ENCODE measurements at regions not wholly inside any gene's neighbourhood (a gene's known extent, or its start where the extent isn't known, plus 50 kb on each side); places are given as distances from the start of the nearest gene placed in this dataset.

GRCh38 chr4:124331781-124332180, 380.8 kb downstream of the ANKRD50 start:
- Histone ChIP-seq H3K27me3 (no peaks in the 10 kb centered on the region), H3K4me3 (no peak overlapping the region), H3K4me1 (no peaks in the 10 kb centered on the region), H3K36me3 (no peaks in the 10 kb centered on the region), H3K27ac (no peak overlapping the region), H3K9me3 (no peaks in the 10 kb centered on the region)
- intact Hi-C loops (cut with DNase I): no loop called here
- TF ChIP-seq CTCF (IDR thresholded peaks at IDR 0.05): no peak
- no peak for DNase-seq
- no peak for ATAC-seq

- intact Hi-C loops (cut with DNase I): no loop called here
- no peaks in the 10 kb centered on the region for H3K36me3 ChIP-seq
- no peaks in the 10 kb centered on the region for H3K9me3 ChIP-seq
- no peak for DNase-seq
- no peaks in the 10 kb centered on the region for H3K27me3 ChIP-seq
- TF ChIP-seq CTCF (IDR thresholded peaks at IDR 0.05): no peak
- ATAC-seq: no peak
- H3K4me1 ChIP-seq: no peaks in the 10 kb centered on the region
- H3K4me3 ChIP-seq: no peak overlapping the region
- H3K27ac ChIP-seq: no peak overlapping the region
Observed at GRCh38 chr4:124333466-124333865, 379.1 kb downstream of the ANKRD50 start.

- no peak for DNase-seq
- Histone ChIP-seq H3K9me3 (no peaks in the 10 kb centered on the region), H3K4me3 (no peak overlapping the region), H3K27me3 (no peaks in the 10 kb centered on the region), H3K36me3 (no peaks in the 10 kb centered on the region), H3K4me1 (no peaks in the 10 kb centered on the region), H3K27ac (no peak overlapping the region)
- peak; percentile 66 for TF ChIP-seq CTCF (IDR thresholded peaks at IDR 0.05)
- peak; percentile 87 for ATAC-seq
- intact Hi-C loops (cut with DNase I): no loop called here
Observed at GRCh38 chr4:124334119-124334518, 378.4 kb downstream of the ANKRD50 start.

GRCh38 chr4:124337874-124338273, 374.7 kb downstream of the ANKRD50 start:
- Histone ChIP-seq H3K27me3 (no peaks in the 10 kb centered on the region), H3K4me1 (no peaks in the 10 kb centered on the region), H3K27ac (no peak overlapping the region), H3K9me3 (no peaks in the 10 kb centered on the region), H3K4me3 (no peak overlapping the region), H3K36me3 (no peaks in the 10 kb centered on the region)
- DNase-seq (no peak), ATAC-seq (no peak)
- TF ChIP-seq CTCF (IDR thresholded peaks at IDR 0.05): no peak
- intact Hi-C loops (cut with DNase I): no loop called here

- H3K27ac ChIP-seq: no peak overlapping the region
- no peaks in the 10 kb centered on the region for H3K27me3 ChIP-seq
- ATAC-seq: no peak
- no peak for DNase-seq
- H3K4me1 ChIP-seq: no peaks in the 10 kb centered on the region
- H3K36me3 ChIP-seq: no peaks in the 10 kb centered on the region
- TF ChIP-seq CTCF (IDR thresholded peaks at IDR 0.05): no peak
- no peak overlapping the region for H3K4me3 ChIP-seq
- no peaks in the 10 kb centered on the region for H3K9me3 ChIP-seq
- intact Hi-C loops (cut with DNase I): no loop called here
Observed at GRCh38 chr4:124343661-124344171, 368.8 kb downstream of the ANKRD50 start.

GRCh38 chr4:124372916-124373315, 339.6 kb downstream of the ANKRD50 start:
- intact Hi-C loops (cut with DNase I): no loop called here
- ATAC-seq (no peak), DNase-seq (no peak)
- Histone ChIP-seq H3K27ac (no peak overlapping the region), H3K4me3 (no peak overlapping the region), H3K27me3 (no peaks in the 10 kb centered on the region), H3K4me1 (no peaks in the 10 kb centered on the region), H3K9me3 (no peaks in the 10 kb centered on the region), H3K36me3 (no peaks in the 10 kb centered on the region)
- TF ChIP-seq CTCF (IDR thresholded peaks at IDR 0.05): no peak
